NCI-H2227 (cell line): ENCODE measurements at regions not wholly inside any gene's neighbourhood (a gene's known extent, or its start where the extent isn't known, plus 50 kb on each side); places are given as distances from the start of the nearest gene placed in this dataset.

ENCODE experiments used
- DNase-seq: peaks from one replicate; lab custom pipeline; 2025; ENCODE audit not compliant: unreplicated experiment; lab: John Stamatoyannopoulos, UW

DNA sequence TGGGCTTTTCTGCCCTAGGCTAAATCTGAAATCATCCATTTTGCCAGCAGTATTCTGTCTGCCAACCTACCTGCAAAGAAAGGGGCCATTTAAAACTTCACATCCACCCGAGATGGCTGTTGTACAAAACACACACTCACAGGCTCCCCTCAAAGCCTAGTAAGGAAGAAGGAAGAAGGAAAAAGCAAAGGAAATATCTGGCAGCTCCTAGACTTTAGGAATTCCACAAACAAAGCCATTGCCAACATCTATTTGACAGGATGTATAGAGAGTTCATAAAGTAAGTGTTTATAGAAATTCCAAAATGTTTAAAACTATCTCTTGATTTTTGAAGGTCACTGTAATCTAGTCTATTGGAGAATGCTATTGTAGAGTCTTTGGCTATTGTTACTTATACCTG lies 91.9 kb upstream of the THBS1 start:
- DNase-seq = no peak

- DNase-seq = no peak
These were observed 89.6 kb upstream of the THBS1 start for GRCh38 chr15:39491115-39491885.

GRCh38 chr15:39491886-39492490 lies 88.9 kb upstream of the THBS1 start:
- DNase-seq = no peak

GRCh38 chr15:39493424-39494067 lies 87.3 kb upstream of the THBS1 start:
- DNase-seq = no peak

- no peak for DNase-seq
These were observed 86.4 kb upstream of the THBS1 start for GRCh38 chr15:39494462-39494861.

DNA sequence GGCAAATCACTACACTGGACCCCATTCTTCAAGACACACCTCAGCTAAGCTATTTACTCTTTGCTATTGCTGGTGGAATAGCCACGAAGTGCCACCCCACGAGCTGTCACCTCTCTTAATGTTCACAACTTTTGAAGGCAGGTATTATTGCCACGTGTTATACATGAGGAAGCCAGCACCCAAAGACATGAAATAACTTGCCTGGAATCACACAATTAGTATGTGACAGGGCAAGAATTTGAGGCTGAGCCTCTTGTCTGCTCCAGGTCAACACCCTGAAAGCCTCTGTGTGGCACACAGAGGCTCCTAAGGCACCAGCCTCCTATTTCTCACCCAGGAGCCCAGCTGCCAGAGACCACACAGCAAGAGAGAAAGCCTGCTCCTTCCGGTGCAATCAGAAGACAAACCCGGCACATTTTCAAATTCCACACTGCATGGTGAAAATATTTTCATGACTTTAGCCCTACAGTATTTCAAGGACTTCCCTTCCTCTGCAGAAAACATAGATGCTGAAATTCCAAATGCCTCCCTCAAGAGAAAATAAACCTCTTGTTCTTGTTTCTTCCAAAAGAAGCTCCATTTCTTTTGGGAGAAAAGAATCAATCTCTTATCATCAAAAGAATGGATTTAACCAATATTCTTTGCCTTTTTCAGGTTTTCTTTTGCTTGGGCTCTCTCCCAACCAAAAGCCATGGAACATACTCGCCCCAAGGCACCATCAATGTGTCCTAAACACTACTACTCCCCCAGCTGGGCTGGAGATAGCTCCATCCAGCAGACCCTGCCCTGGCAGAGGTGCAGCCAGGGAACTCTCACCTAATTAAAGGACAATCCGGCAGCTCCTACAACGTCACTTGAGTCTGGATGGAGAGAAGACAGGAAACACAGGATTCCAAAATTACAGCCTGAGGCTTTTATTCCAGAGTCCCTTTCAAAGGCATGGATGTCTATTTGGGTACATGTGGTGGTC lies 84.7 kb upstream of the THBS1 start:
- no peak for DNase-seq

DNA sequence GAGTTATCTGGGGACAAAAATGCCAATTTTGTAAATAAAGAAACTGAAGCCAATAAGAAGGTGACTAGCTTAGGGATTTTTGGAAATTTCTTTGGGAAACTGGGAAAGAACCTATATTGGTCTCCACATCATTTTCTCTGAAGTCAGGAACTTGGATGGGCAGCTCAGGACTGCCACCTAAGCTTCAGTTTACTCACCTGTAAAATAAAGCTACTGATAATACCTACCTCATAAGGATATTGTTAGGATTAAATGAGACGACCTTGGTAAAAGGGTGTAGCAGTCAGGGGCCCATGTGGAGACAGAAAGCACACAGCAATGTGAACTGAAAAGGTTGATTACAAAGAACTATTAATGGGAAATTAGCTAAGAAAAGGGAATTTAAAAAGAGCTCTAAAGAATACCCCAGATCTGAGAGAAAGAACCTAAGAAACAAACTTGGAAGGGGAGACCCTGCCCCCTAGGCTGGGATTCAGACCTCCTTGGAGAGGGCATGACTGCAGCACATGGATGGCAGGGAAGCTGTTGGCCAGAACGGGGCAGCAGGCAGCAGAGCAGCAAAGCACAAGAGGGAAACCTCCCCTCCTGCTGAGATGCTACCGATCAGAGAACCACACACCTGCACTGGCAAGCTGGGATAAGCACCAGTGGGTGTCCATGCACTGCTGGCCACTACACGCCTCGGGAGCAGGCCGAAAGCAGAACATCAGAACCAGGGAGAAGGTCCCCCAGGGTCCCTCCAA lies 83.7 kb upstream of the THBS1 start:
- no peak for DNase-seq

GRCh38 chr15:39497759-39498565 lies 82.9 kb upstream of the THBS1 start:
- no peak for DNase-seq

GRCh38 chr15:39498629-39499028 lies 82.2 kb upstream of the THBS1 start:
- DNase-seq = no peak

GRCh38 chr15:39499042-39499441 lies 81.8 kb upstream of the THBS1 start:
- no peak for DNase-seq

GRCh38 chr15:39499681-39500080 lies 81.2 kb upstream of the THBS1 start:
- DNase-seq = no peak

DNA sequence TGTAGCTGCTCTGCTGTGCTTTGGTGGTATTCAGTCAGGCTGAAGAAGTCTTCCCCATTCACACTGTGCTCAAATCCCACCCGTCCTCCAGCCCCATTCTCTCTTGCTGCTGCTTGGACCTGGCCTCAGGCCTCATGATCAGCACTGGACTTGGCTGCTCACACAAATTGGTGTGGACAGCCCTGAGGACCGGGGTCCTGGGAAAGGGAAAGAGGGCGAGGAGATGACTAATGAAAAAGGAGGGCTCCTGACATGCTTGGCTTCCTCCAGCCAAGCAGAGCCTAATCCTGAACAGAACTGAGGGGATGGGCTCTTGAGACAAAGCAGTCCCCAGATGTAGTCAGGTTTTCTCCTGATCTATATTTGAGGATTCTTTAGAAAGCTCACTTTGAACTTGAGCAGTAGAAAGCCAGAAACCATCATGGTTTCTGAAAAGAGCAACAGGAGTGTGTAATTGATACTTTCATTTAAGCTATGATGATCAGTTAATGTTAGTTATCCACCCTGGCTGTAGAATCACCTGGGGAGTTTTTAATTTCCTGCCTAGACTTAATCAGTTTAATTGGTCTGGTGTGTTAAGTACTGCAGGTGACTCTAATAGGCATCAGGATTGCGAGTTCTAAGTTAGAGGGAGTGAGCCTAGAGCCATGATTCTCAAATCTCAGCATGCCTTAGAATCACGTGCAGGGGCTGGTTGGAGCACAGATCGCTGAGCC lies 79.4 kb upstream of the THBS1 start:
- DNase-seq = no peak

DNA sequence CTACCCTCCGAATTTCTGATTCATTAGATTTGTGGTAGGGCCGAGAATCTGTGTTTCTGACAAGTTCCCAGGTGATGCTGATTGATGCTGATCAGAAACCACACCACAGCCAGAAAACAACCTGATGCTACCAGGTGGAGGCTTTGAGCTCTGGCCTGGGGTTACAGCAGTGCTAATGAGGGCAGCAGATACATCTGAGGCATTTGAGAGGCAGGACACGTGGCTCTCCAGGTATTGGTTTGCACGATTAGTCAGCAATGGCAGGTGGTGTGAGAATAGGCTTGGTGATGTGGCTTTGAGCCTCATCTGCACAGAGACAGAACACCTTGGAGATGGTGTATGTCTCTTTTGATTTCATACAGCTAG lies 78.8 kb upstream of the THBS1 start:
- DNase-seq = no peak

DNA sequence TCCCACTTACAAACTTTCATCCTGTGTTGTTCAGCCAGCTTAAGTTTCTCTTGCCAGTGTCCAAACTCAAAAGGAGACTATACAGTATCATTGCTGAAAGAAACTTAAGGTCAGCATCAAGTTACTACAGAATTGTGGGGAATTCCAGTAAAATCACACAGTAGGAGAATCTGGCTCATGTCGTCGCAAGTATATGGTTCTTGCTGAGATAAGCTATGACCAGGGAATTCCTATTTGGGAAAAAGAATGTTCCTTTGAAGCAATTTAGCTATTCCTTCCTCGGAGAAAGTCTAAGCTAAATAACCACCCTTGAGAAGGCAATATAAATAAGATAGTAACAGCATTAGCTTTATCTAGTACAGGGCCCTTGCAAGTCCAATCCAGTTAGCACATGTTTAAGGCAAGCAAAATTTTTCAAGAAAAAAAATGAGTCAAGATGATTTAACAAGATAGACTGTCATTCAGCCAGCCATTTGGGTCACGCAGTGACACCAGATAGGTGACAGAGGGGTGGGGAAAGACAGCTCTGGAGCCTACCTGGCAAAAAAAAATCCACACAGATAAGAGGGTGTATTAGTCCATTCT lies 78.2 kb upstream of the THBS1 start:
- DNase-seq = no peak

- no peak for DNase-seq
These were observed 77.4 kb upstream of the THBS1 start for GRCh38 chr15:39503526-39503925.

DNA sequence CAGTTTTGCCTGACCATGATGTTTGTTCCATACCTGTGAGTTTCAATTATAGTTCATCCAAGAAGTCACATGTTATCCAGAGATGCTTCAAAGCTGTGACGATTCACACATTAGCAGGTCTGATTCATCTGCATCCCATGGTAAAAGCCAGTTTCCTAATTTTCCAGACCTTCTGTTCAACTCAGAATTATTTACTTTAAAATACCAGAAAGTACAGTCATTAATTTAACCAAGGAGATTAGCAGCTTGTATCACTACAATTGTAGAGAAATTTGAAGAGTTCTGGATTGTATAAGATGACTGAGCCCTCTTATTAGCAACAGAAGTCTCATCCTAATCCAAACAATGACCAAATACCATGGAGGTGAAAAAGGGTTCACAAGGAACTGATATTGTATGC lies 76.1 kb upstream of the THBS1 start:
- DNase-seq = no peak

- no peak for DNase-seq
These were observed 74.7 kb upstream of the THBS1 start for GRCh38 chr15:39506146-39506545.

- DNase-seq = no peak
These were observed 72.3 kb upstream of the THBS1 start for GRCh38 chr15:39508536-39508935.
